Mesenchymal stem cell (in vitro differentiated cells and primary cell): ENCODE measurements at regions not wholly inside any gene's neighbourhood (a gene's known extent, or its start where the extent isn't known, plus 50 kb on each side); places are given as distances from the start of the nearest gene placed in this dataset.

Experiments
- DNase-seq: peaks from one replicate; pipeline ENCODE4 v3.0.0-alpha.2; 2013
- H2AFZ ChIP-seq: one replicate; pipeline ENCODE4 v1.6.1; 2013; ENCODE audit warnings: low read depth, mild to moderate bottlenecking, control low read depth, inconsistent platforms, low read length, moderate library complexity
- H2AK5ac ChIP-seq: 2 replicates; pipeline ENCODE4 v1.6.1; 2013; ENCODE audit warnings: low read length, moderate library complexity, mild to moderate bottlenecking, inconsistent platforms; ENCODE audit not compliant: severe bottlenecking
- H2BK120ac ChIP-seq: one replicate; pipeline ENCODE4 v1.6.1; 2013; ENCODE audit warnings: low read depth, mild to moderate bottlenecking, inconsistent platforms, low read length, moderate library complexity
- H2BK12ac ChIP-seq, 2 experiments: one replicate each; pipeline ENCODE4 v1.6.1; 2013; ENCODE audit warnings: inconsistent platforms in 2 of 2, low read length in 2 of 2, mild to moderate bottlenecking in 2 of 2, moderate library complexity in 2 of 2, control low read depth in 1 of 2
- H2BK15ac ChIP-seq: one replicate; pipeline ENCODE4 v1.6.1; 2013; ENCODE audit warnings: mild to moderate bottlenecking, low read depth, inconsistent platforms; ENCODE audit not compliant: poor library complexity, severe bottlenecking
- H2BK5ac ChIP-seq: 2 replicates; pipeline ENCODE4 v1.6.1; 2013; ENCODE audit warnings: low read depth, mild to moderate bottlenecking, low read length, control low read depth, inconsistent platforms; ENCODE audit not compliant: poor library complexity, severe bottlenecking
- H3K14ac ChIP-seq, 2 experiments: one replicate each; pipeline ENCODE4 v1.6.1; 2013; ENCODE audit warnings: inconsistent platforms in 2 of 2, low read length in 2 of 2, control low read depth in 1 of 2, mild to moderate bottlenecking in 1 of 2, moderate library complexity in 1 of 2
- H3K18ac ChIP-seq, 2 experiments: one replicate each; pipeline ENCODE4 v1.6.1; 2013; ENCODE audit warnings: inconsistent platforms in 2 of 2, low read length in 2 of 2, control low read depth in 1 of 2, low read depth in 1 of 2, mild to moderate bottlenecking in 1 of 2
- H3K23ac ChIP-seq, 2 experiments: one replicate each; pipeline ENCODE4 v1.6.1; 2013; ENCODE audit warnings: inconsistent platforms in 2 of 2, low read length in 2 of 2, mild to moderate bottlenecking in 2 of 2, moderate library complexity in 2 of 2, control low read depth in 1 of 2
- H3K27ac ChIP-seq: 2 replicates; pipeline ENCODE4 v1.5.1; 2013; ENCODE audit warnings: mild to moderate bottlenecking, moderate library complexity, low read length, control low read depth, inconsistent platforms; ENCODE audit not compliant: poor library complexity, severe bottlenecking
- H3K27me3 ChIP-seq, 2 experiments: 2 replicates each; pipeline versions ENCODE4 v1.6.1 to v1.7.0; 2013; ENCODE audit warnings: low read length in 2 of 2, mild to moderate bottlenecking in 2 of 2, moderate library complexity in 2 of 2, control low read depth in 1 of 2, inconsistent platforms in 1 of 2; ENCODE audit not compliant: control insufficient read depth in 1 of 2, insufficient read depth in 1 of 2
- H3K36me3 ChIP-seq, 2 experiments: 2 replicates each; pipeline versions ENCODE4 v1.6.1 to v1.7.0; 2013; ENCODE audit warnings: low read length in 2 of 2, control low read depth in 1 of 2, inconsistent platforms in 1 of 2, low read depth in 1 of 2, mild to moderate bottlenecking in 1 of 2; ENCODE audit not compliant: insufficient read depth in 2 of 2, control insufficient read depth in 1 of 2
- H3K4ac ChIP-seq, 2 experiments: one replicate each; pipeline ENCODE4 v1.6.1; 2013; ENCODE audit warnings: inconsistent platforms in 2 of 2, low read length in 2 of 2, mild to moderate bottlenecking in 2 of 2, moderate library complexity in 2 of 2, control low read depth in 1 of 2, low read depth in 1 of 2
- H3K4me1 ChIP-seq: 2 replicates; pipeline ENCODE4 v1.6.1; 2013; ENCODE audit warnings: low read depth, low read length, control low read depth; ENCODE audit not compliant: control insufficient read depth, insufficient read depth
- H3K4me2 ChIP-seq: 2 replicates; pipeline ENCODE4 v1.6.1; 2013; ENCODE audit warnings: low read length, mild to moderate bottlenecking, inconsistent platforms; ENCODE audit not compliant: poor library complexity, severe bottlenecking
- H3K4me3 ChIP-seq, 2 experiments: 2 replicates each; pipeline versions ENCODE4 v1.5.1 to v1.7.0; 2013; ENCODE audit warnings: low read length in 2 of 2, mild to moderate bottlenecking in 2 of 2, control low read depth in 1 of 2, low read depth in 1 of 2; ENCODE audit not compliant: insufficient read depth in 1 of 2
- H3K79me1 ChIP-seq: replicated peaks from 2 replicates; pipeline ENCODE4 v1.6.1; 2013; ENCODE audit warnings: mild to moderate bottlenecking, control low read depth, low read length, inconsistent platforms; ENCODE audit not compliant: poor library complexity, severe bottlenecking
- H3K9ac ChIP-seq: 2 replicates; pipeline ENCODE4 v1.7.0; 2013; ENCODE audit warnings: mild to moderate bottlenecking, low read length, moderate library complexity
- H3K9me3 ChIP-seq: 2 replicates; pipeline ENCODE4 v1.7.0; 2013; ENCODE audit warnings: mild to moderate bottlenecking, low read length; ENCODE audit not compliant: control insufficient read depth
- H4K8ac ChIP-seq: one replicate; pipeline ENCODE4 v1.6.1; 2013; ENCODE audit warnings: inconsistent platforms, mild to moderate bottlenecking, low read length, moderate library complexity
- H4K91ac ChIP-seq: one replicate; pipeline ENCODE4 v1.6.1; 2013; ENCODE audit warnings: mild to moderate bottlenecking, low read length, inconsistent platforms
- WGBS: methylation state at CpG from one replicate; pipeline ENCODE4 v1.1.7; 2013; ENCODE audit warnings: mixed read lengths; 5-methylcytosine and 5-hydroxymethylcytosine counted together

GRCh38 chr7:12947465-12947864, 260.0 kb downstream of the ARL4A start:
- H3K27ac ChIP-seq: no peak overlapping the region
- no peak overlapping the region for H3K18ac ChIP-seq
- H3K23ac ChIP-seq: no peak overlapping the region
- WGBS: 100% methylated on average over 1 of the region's 5 CpGs
- H2AK5ac ChIP-seq: no peak overlapping the region
- H3K4me3 ChIP-seq: no peak overlapping the region
- no peak overlapping the region for H3K14ac ChIP-seq
- no peak overlapping the region for H4K91ac ChIP-seq
- H3K27me3 ChIP-seq: no peaks in the 10 kb centered on the region
- no peak overlapping the region for H3K4ac ChIP-seq
- no peak overlapping the region for H2AFZ ChIP-seq
- no peak for DNase-seq
- H3K4me1 ChIP-seq: peaks cover 2% of the 10 kb centered on the region
- H3K9me3 ChIP-seq: no peaks in the 10 kb centered on the region
- no peak overlapping the region for H3K4me2 ChIP-seq
- H3K79me1 ChIP-seq: no peaks in the 10 kb centered on the region
- no peak overlapping the region for H2BK15ac ChIP-seq
- no peaks in the 10 kb centered on the region for H3K36me3 ChIP-seq
- H2BK120ac ChIP-seq: no peak overlapping the region
- no peak overlapping the region for H2BK5ac ChIP-seq
- no peak overlapping the region for H3K9ac ChIP-seq
- H4K8ac ChIP-seq: no peak overlapping the region
- no peak overlapping the region for H2BK12ac ChIP-seq

- H3K9me3 ChIP-seq: no peaks in the 10 kb centered on the region
- DNase-seq: peak; percentile 27
- no peak overlapping the region for H2AFZ ChIP-seq
- no peak overlapping the region for H2BK5ac ChIP-seq
- 71% methylated on average over 3 of the region's 4 CpGs for WGBS
- no peak overlapping the region for H4K91ac ChIP-seq
- H3K23ac ChIP-seq: no peak overlapping the region
- H3K4me1 ChIP-seq: peaks cover 2% of the 10 kb centered on the region
- H3K4me3 ChIP-seq: no peak overlapping the region
- no peak overlapping the region for H2BK15ac ChIP-seq
- H2BK120ac ChIP-seq: no peak overlapping the region
- H2BK12ac ChIP-seq: no peak overlapping the region
- H3K27me3 ChIP-seq: no peaks in the 10 kb centered on the region
- H3K4ac ChIP-seq: no peak overlapping the region
- H3K14ac ChIP-seq: no peak overlapping the region
- no peak overlapping the region for H4K8ac ChIP-seq
- no peak overlapping the region for H3K9ac ChIP-seq
- no peak overlapping the region for H2AK5ac ChIP-seq
- no peak overlapping the region for H3K4me2 ChIP-seq
- H3K36me3 ChIP-seq: no peaks in the 10 kb centered on the region
- H3K27ac ChIP-seq: peak overlapping the region; percentile 62
- no peaks in the 10 kb centered on the region for H3K79me1 ChIP-seq
- H3K18ac ChIP-seq: no peak overlapping the region
Measured at GRCh38 chr7:12949060-12949931, 261.9 kb downstream of the ARL4A start.

GRCh38 chr7:12951397-12951801, 264.0 kb downstream of the ARL4A start:
- H3K27me3 ChIP-seq: no peaks in the 10 kb centered on the region
- no peak overlapping the region for H3K18ac ChIP-seq
- no peak overlapping the region for H3K9ac ChIP-seq
- H3K23ac ChIP-seq: no peak overlapping the region
- H2BK15ac ChIP-seq: no peak overlapping the region
- H2AK5ac ChIP-seq: no peak overlapping the region
- H3K36me3 ChIP-seq: no peaks in the 10 kb centered on the region
- H4K8ac ChIP-seq: no peak overlapping the region
- no peak overlapping the region for H3K14ac ChIP-seq
- H3K4me3 ChIP-seq: no peak overlapping the region
- no peak overlapping the region for H2BK5ac ChIP-seq
- H2BK120ac ChIP-seq: no peak overlapping the region
- no peak overlapping the region for H2AFZ ChIP-seq
- no peaks in the 10 kb centered on the region for H3K9me3 ChIP-seq
- H2BK12ac ChIP-seq: no peak overlapping the region
- no peak overlapping the region for H4K91ac ChIP-seq
- peak overlapping the region; percentile 80 for H3K27ac ChIP-seq
- no peaks in the 10 kb centered on the region for H3K79me1 ChIP-seq
- H3K4me1 ChIP-seq: peaks cover 2% of the 10 kb centered on the region
- H3K4me2 ChIP-seq: no peak overlapping the region
- DNase-seq: peak; percentile 78
- 82% methylated on average over 3 of the region's 6 CpGs for whole genome bisulfite sequencing
- H3K4ac ChIP-seq: no peak overlapping the region

- no peaks in the 10 kb centered on the region for H3K9me3 ChIP-seq
- H3K4me1 ChIP-seq: peaks cover 2% of the 10 kb centered on the region
- no peak overlapping the region for H2BK5ac ChIP-seq
- no peak overlapping the region for H3K27ac ChIP-seq
- DNase-seq: no peak
- H2AFZ ChIP-seq: no peak overlapping the region
- no peak overlapping the region for H3K14ac ChIP-seq
- no peak overlapping the region for H2BK120ac ChIP-seq
- H3K9ac ChIP-seq: no peak overlapping the region
- no peak overlapping the region for H2AK5ac ChIP-seq
- H3K4ac ChIP-seq: no peak overlapping the region
- no peaks in the 10 kb centered on the region for H3K36me3 ChIP-seq
- no peak overlapping the region for H2BK15ac ChIP-seq
- no peak overlapping the region for H3K18ac ChIP-seq
- no peaks in the 10 kb centered on the region for H3K79me1 ChIP-seq
- no peak overlapping the region for H2BK12ac ChIP-seq
- no peak overlapping the region for H4K8ac ChIP-seq
- no peak overlapping the region for H3K23ac ChIP-seq
- no peak overlapping the region for H3K4me2 ChIP-seq
- H3K4me3 ChIP-seq: no peak overlapping the region
- H3K27me3 ChIP-seq: no peaks in the 10 kb centered on the region
- no peak overlapping the region for H4K91ac ChIP-seq
Measured at GRCh38 chr7:12954380-12955033, 267.1 kb downstream of the ARL4A start.
